H1 (cell line): ENCODE measurements at regions not wholly inside any gene's neighbourhood (a gene's known extent, or its start where the extent isn't known, plus 50 kb on each side); places are given as distances from the start of the nearest gene placed in this dataset.
A peak's percentile ranks its signal among the peaks of the same experiment; 100 is the strongest.

Experiments used
- CTCF ChIA-PET: fragments of 300-600 bp; sonication (Branson Sonifier 250); formaldehyde crosslinking; loops from one replicate; lab custom pipeline; 2021; ENCODE audit not compliant: partially characterized antibody; lab: Charles Lee
- POLR2A ChIA-PET: fragments of 300-600 bp; sonication (Branson Sonifier 250); formaldehyde crosslinking; loops from one replicate; lab custom pipeline; 2021; ENCODE audit warnings: inconsistent platforms; ENCODE audit not compliant: partially characterized antibody; lab: Charles Lee
- DNase-seq, 2 experiments: peaks; one replicate each; pipeline versions ENCODE4 v3.0.0 to v3.0.0-alpha.2; 2010 to 2022; ENCODE audit warnings: low spot score in 2 of 2, low read depth in 1 of 2, mixed read lengths in 1 of 2
- FAIRE-seq: peaks from 2 replicates; lab custom pipeline; 2011; peaks lifted over from hg19 to GRCh38; lab: Jason Lieb, UNC
- H2AFZ ChIP-seq: 2 replicates; pipeline ENCODE4 v1.8.1; 2012; ENCODE audit warnings: low read length, inconsistent platforms
- H2AK5ac ChIP-seq: 2 replicates; pipeline ENCODE4 v1.6.1; 2013; ENCODE audit warnings: low read depth, low read length
- H2BK120ac ChIP-seq: replicated peaks from 2 replicates; pipeline ENCODE3; 2013; ENCODE audit warnings: low read depth, low read length, inconsistent platforms
- H2BK12ac ChIP-seq: 2 replicates; pipeline ENCODE4 v1.6.1; 2013; ENCODE audit warnings: low read depth, low read length
- H2BK15ac ChIP-seq: 2 replicates; pipeline ENCODE4 v1.6.1; 2013; ENCODE audit warnings: low read length
- H2BK20ac ChIP-seq: 2 replicates; pipeline ENCODE4 v1.6.1; 2013; ENCODE audit warnings: low read length
- H2BK5ac ChIP-seq: 2 replicates; pipeline ENCODE4 v1.6.1; 2013; ENCODE audit warnings: low read depth, low read length
- H3K14ac ChIP-seq: 2 replicates; pipeline ENCODE4 v1.6.1; 2013; ENCODE audit warnings: inconsistent platforms; ENCODE audit not compliant: insufficient read length
- H3K18ac ChIP-seq: 2 replicates; pipeline ENCODE4 v1.6.1; 2013; ENCODE audit warnings: low read length; ENCODE audit errors: extremely low read depth
- H3K23ac ChIP-seq: 2 replicates; pipeline ENCODE4 v1.6.1; 2013; ENCODE audit warnings: inconsistent platforms; ENCODE audit not compliant: insufficient read length
- H3K23me2 ChIP-seq: 2 replicates; pipeline ENCODE4 v1.6.1; 2013; ENCODE audit warnings: low read depth, low read length
- H3K27ac ChIP-seq: 2 replicates; pipeline ENCODE4 v1.6.1; 2011; ENCODE audit warnings: low read depth, low read length, inconsistent platforms
- H3K27me3 ChIP-seq, 4 experiments: replicated peaks in 1 of 4; 1 replicate in 1 of 4; 2 replicates in 3 of 4; pipeline versions ENCODE4 v1.6.1 to v1.8.1; 2011 to 2013; ENCODE audit warnings: low read length in 3 of 4, mild to moderate bottlenecking in 3 of 4, inconsistent platforms in 2 of 4, mixed read lengths in 2 of 4, moderate library complexity in 1 of 4; ENCODE audit not compliant: control insufficient read depth in 3 of 4, insufficient read depth in 3 of 4; ENCODE audit errors: extremely low read depth in 1 of 4
- H3K36me3 ChIP-seq, 4 experiments: 2 replicates each; pipeline versions ENCODE4 v1.6.1 to v1.8.1; 2011 to 2013; ENCODE audit warnings: mild to moderate bottlenecking in 4 of 4, low read length in 3 of 4, moderate library complexity in 2 of 4, control low read depth in 1 of 4, inconsistent platforms in 1 of 4; ENCODE audit not compliant: insufficient read depth in 4 of 4, control insufficient read depth in 2 of 4
- H3K4ac ChIP-seq: replicated peaks from 2 replicates; pipeline ENCODE3; 2013; ENCODE audit warnings: low read length, low read depth, mixed read lengths, inconsistent platforms; ENCODE audit not compliant: insufficient read length
- H3K4me1 ChIP-seq, 4 experiments: replicated peaks in 1 of 4; 1 replicate in 1 of 4; 2 replicates in 3 of 4; pipeline versions ENCODE4 v1.6.1 to v1.8.1; 2011 to 2013; ENCODE audit warnings: low read length in 3 of 4, inconsistent platforms in 2 of 4, mixed read lengths in 1 of 4; ENCODE audit not compliant: insufficient read depth in 4 of 4, control insufficient read depth in 3 of 4
- H3K4me2 ChIP-seq, 2 experiments: 2 replicates each; pipeline versions ENCODE4 v1.6.1 to v1.8.1; 2011 to 2013; ENCODE audit warnings: low read depth in 2 of 2, low read length in 2 of 2, control low read depth in 1 of 2, inconsistent platforms in 1 of 2, mild to moderate bottlenecking in 1 of 2; ENCODE audit not compliant: insufficient read depth in 1 of 2
- H3K4me3 ChIP-seq, 4 experiments: fragments of 200-600, 300-600 bp in 1 of 4; sonication (generic), shearing (Covaris generic), sonication (Bioruptor Twin) in 1 of 4; 2 replicates each; pipeline versions ENCODE4 v1.5.1 to v1.8.1; 2011 to 2016; ENCODE audit warnings: low read length in 4 of 4, low read depth in 3 of 4, control low read depth in 2 of 4, inconsistent platforms in 2 of 4, mild to moderate bottlenecking in 2 of 4, mixed read lengths in 1 of 4, moderate library complexity in 1 of 4; ENCODE audit not compliant: insufficient read depth in 2 of 4; ENCODE audit errors: extremely low read depth in 1 of 4
- H3K56ac ChIP-seq: replicated peaks from 2 replicates; pipeline ENCODE3; 2013; ENCODE audit warnings: low read depth, mild to moderate bottlenecking, mixed read lengths, low read length, inconsistent platforms; ENCODE audit not compliant: insufficient read length
- H3K79me1 ChIP-seq: 2 replicates; pipeline ENCODE4 v1.6.1; 2013; ENCODE audit warnings: low read depth, low read length, control low read depth
- H3K79me2 ChIP-seq, 2 experiments: 2 replicates each; pipeline versions ENCODE4 v1.6.1 to v1.8.1; 2012 to 2013; ENCODE audit warnings: low read length in 2 of 2, mild to moderate bottlenecking in 2 of 2, inconsistent platforms in 1 of 2; ENCODE audit not compliant: insufficient read depth in 2 of 2, control insufficient read depth in 1 of 2
- H3K9ac ChIP-seq, 4 experiments: replicated peaks in 1 of 4; 1 replicate in 1 of 4; 2 replicates in 3 of 4; pipeline versions ENCODE4 v1.6.1 to v1.8.1; 2011 to 2013; ENCODE audit warnings: low read depth in 3 of 4, low read length in 3 of 4, control low read depth in 2 of 4, mild to moderate bottlenecking in 2 of 4, moderate library complexity in 2 of 4, inconsistent platforms in 1 of 4; ENCODE audit errors: extremely low read depth in 1 of 4
- H3K9me3 ChIP-seq, 2 experiments: 2 replicates each; pipeline versions ENCODE4 v1.6.1 to v1.8.1; 2012 to 2013; ENCODE audit warnings: mild to moderate bottlenecking in 2 of 2, moderate library complexity in 2 of 2, control low read depth in 1 of 2, inconsistent platforms in 1 of 2, low read depth in 1 of 2, low read length in 1 of 2, mixed read lengths in 1 of 2; ENCODE audit not compliant: insufficient read depth in 2 of 2
- H4K20me1 ChIP-seq, 2 experiments: replicated peaks in 1 of 2; 2 replicates each; pipeline versions ENCODE3 to v1.8.1; 2011 to 2013; ENCODE audit warnings: inconsistent platforms in 2 of 2, low read length in 2 of 2, mild to moderate bottlenecking in 1 of 2; ENCODE audit not compliant: insufficient read depth in 2 of 2, control insufficient read depth in 1 of 2
- H4K5ac ChIP-seq: 2 replicates; pipeline ENCODE4 v1.6.1; 2013; ENCODE audit warnings: low read length, low read depth, mixed read lengths, inconsistent platforms; ENCODE audit not compliant: insufficient read length
- H4K8ac ChIP-seq: 2 replicates; pipeline ENCODE4 v1.8.0; 2013; ENCODE audit warnings: mild to moderate bottlenecking, moderate library complexity, low read length, inconsistent platforms; ENCODE audit not compliant: insufficient read depth; ENCODE audit errors: extremely low read depth
- H4K91ac ChIP-seq: replicated peaks from 2 replicates; pipeline ENCODE3; 2013; ENCODE audit warnings: low read length, mixed read lengths, inconsistent platforms; ENCODE audit not compliant: insufficient read length
- BRCA1 ChIP-seq: IDR thresholded peaks from 2 replicates; pipeline ENCODE4 v1.6.1; 2012; ENCODE audit warnings: low read depth, low read length, improper control_type of control experiment
- HDAC2 ChIP-seq, 2 experiments: fragments of 300-600 bp in 1 of 2; sonication (generic) in 1 of 2; IDR thresholded peaks; 2 replicates each; pipeline ENCODE4 v1.6.1; 2011 to 2012; ENCODE audit warnings: low read depth in 2 of 2, low read length in 2 of 2, mild to moderate bottlenecking in 2 of 2, moderate library complexity in 2 of 2, borderline replicate concordance in 1 of 2, inconsistent platforms in 1 of 2
- MAFK ChIP-seq: IDR thresholded peaks from 2 replicates; pipeline ENCODE4 v1.6.1; 2012; ENCODE audit warnings: low read depth, mild to moderate bottlenecking, improper control_type of control experiment, low read length
- RBBP5 ChIP-seq: IDR thresholded peaks from 2 replicates; pipeline ENCODE4 v1.7.1; 2012; ENCODE audit warnings: low read depth, mild to moderate bottlenecking, inconsistent platforms, low read length, moderate library complexity, borderline replicate concordance
- RXRA ChIP-seq: IDR thresholded peaks from 2 replicates; pipeline ENCODE4 v1.6.1; 2011; ENCODE audit warnings: low read depth, mild to moderate bottlenecking, low read length, moderate library complexity; ENCODE audit not compliant: insufficient read depth
- SP1 ChIP-seq: IDR thresholded peaks from 2 replicates; pipeline ENCODE4 v1.6.1; 2011; ENCODE audit warnings: low read depth, low read length
- SP2 ChIP-seq: IDR thresholded peaks from 2 replicates; pipeline ENCODE4 v1.6.1; 2012; ENCODE audit warnings: mild to moderate bottlenecking, low read length, inconsistent platforms
- SRF ChIP-seq: IDR thresholded peaks from 2 replicates; pipeline ENCODE4 v1.6.1; 2011; ENCODE audit warnings: mild to moderate bottlenecking, low read depth, low read length, moderate library complexity
- TAF1 ChIP-seq: IDR thresholded peaks from 2 replicates; pipeline ENCODE4 v1.6.1; 2011; ENCODE audit warnings: mild to moderate bottlenecking, low read depth, low read length
- TAF7 ChIP-seq: optimal IDR thresholded peaks from 2 replicates; pipeline ENCODE3; 2011; ENCODE audit warnings: low read depth, mild to moderate bottlenecking, inconsistent platforms, low read length, moderate library complexity, borderline replicate concordance
- TBP ChIP-seq: IDR thresholded peaks from 2 replicates; pipeline ENCODE4 v1.6.1; 2011; ENCODE audit warnings: low read depth, low read length, improper control_type of control experiment
- TEAD4 ChIP-seq: IDR thresholded peaks from 2 replicates; pipeline ENCODE4 v1.6.1; 2012; ENCODE audit warnings: low read depth, low read length, inconsistent platforms, mixed read lengths

DNA sequence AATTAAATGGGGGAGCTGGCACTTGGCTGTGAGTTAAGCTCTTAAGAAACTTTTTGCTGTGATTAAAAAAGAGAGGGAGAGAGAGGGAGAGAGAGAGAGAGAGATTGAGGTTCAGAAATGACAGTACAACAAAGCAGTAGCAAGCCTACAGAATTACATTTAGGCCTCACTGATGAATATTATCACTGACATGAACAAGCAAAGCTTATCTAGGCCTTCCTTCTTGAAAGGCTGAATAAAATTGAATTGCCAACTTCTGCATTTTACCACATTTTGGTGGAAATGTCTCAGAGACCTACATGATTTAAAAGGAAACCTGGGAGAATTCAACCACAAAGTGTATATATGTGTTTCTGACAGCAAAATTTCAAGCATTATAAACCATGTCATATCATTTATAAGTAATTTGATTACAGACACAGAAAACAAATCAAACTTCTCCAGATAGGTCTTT lies 530.8 kb downstream of the SOX2 start:
- ChIA-PET CTCF (interaction anchor here (0.6 to 1.9 kb wide), 3 partner anchors 9 to 915 kb away, joined by 3 to 5 read pairs (median 4); no protein-coding TSS in a partner anchor), POLR2A (no interaction called here)
- no peak overlapping the region for H2BK5ac ChIP-seq
- H3K4me1 ChIP-seq = peaks cover 0 to 8% (median 3%) of the 10 kb centered on the region in 4 experiments; a peak in 3 of 7 replicates
- H3K9me3 ChIP-seq = no peaks in the 10 kb centered on the region
- H2BK12ac ChIP-seq = 0 out of 2 replicates have a peak overlapping the region, but pooled peaks have one; percentile 33
- no peak overlapping the region for H2BK120ac ChIP-seq
- H3K9ac ChIP-seq = no peak overlapping the region
- no peaks in the 10 kb centered on the region for H3K79me1 ChIP-seq
- H2AK5ac ChIP-seq = no peak overlapping the region
- no peak overlapping the region for H4K8ac ChIP-seq
- H3K27me3 ChIP-seq = no peaks in the 10 kb centered on the region
- no peak overlapping the region for H2BK20ac ChIP-seq
- FAIRE-seq (no peak), DNase-seq (no peak)
- no peak overlapping the region for H3K4me2 ChIP-seq
- H3K56ac ChIP-seq = no peak overlapping the region
- no peak overlapping the region for H3K4me3 ChIP-seq
- no peak overlapping the region for H3K18ac ChIP-seq
- H3K36me3 ChIP-seq = no peaks in the 10 kb centered on the region
- H2AFZ ChIP-seq = no peak overlapping the region
- TF ChIP-seq RBBP5 = no peak
- no peak for TF ChIP-seq SP2
- TF ChIP-seq RXRA = no peak
- no peak for TF ChIP-seq TBP
- TF ChIP-seq TAF1 = no peak
- no peak for TF ChIP-seq HDAC2 (IDR thresholded peaks at IDR 0.05; ENCODE audit: borderline replicate concordance in 1 of 2, low read depth in 2 of 2, low read length in 2 of 2)
- TF ChIP-seq MAFK = no peak
- TF ChIP-seq SRF = no peak
- TF ChIP-seq SP1 = no peak
- no peak for TF ChIP-seq TAF7
- no peak for TF ChIP-seq BRCA1
- no peak for TF ChIP-seq TEAD4
- TF ChIP-seq, all 59 proteins: peak for 0
- Histone ChIP-seq H3K23me2 (no peaks in the 10 kb centered on the region; the same call in 1 of the 2 replicates), H4K91ac (no peak overlapping the region), H3K23ac (no peak overlapping the region), H2BK15ac (no peak overlapping the region), H4K5ac (no peak overlapping the region), H4K20me1 (no peaks in the 10 kb centered on the region), H3K14ac (no peak overlapping the region), H3K79me2 (no peaks in the 10 kb centered on the region), H3K4ac (no peak overlapping the region), H3K27ac (no peak overlapping the region)
